K562 (cell line): ENCODE measurements at regions not wholly inside any gene's neighbourhood (a gene's known extent, or its start where the extent isn't known, plus 50 kb on each side); places are given as distances from the start of the nearest gene placed in this dataset.

Experiments used
- CEBPB ChIP-seq: fragments of 450-650 bp; IDR thresholded peaks from 2 replicates; pipeline ENCODE4 v1.6.1; 2016; ENCODE audit warnings: missing genetic modification characterization, missing compliant biosample characterization
- CTCF ChIP-seq, 3 experiments: IDR thresholded peaks in 2 of 3; conservative IDR thresholded peaks in 1 of 3; 2 replicates each; pipeline ENCODE4 v1.5.1; 2011 to 2012; ENCODE audit warnings: low read length in 3 of 3, mild to moderate bottlenecking in 3 of 3, control low read depth in 2 of 3, improper control_type of control experiment in 1 of 3, inconsistent platforms in 1 of 3, low read depth in 1 of 3, mixed read lengths in 1 of 3, moderate library complexity in 1 of 3; ENCODE audit not compliant: insufficient read depth in 2 of 3
- NFRKB ChIP-seq: fragments of 450-650 bp; IDR thresholded peaks from 2 replicates; pipeline ENCODE4 v1.6.1; 2016; ENCODE audit warnings: low read depth
- TBL1XR1 ChIP-seq, 2 experiments: IDR thresholded peaks; 2 replicates each; pipeline ENCODE4 v1.6.1; 2012; ENCODE audit warnings: improper control_type of control experiment in 2 of 2, low read length in 2 of 2, mild to moderate bottlenecking in 1 of 2
- ZBTB12 ChIP-seq: fragments of 250-450 bp; sonication (Bioruptor Pico); IDR thresholded peaks from 2 replicates; pipeline ENCODE4 v1.4.0; 2020

GRCh38 chr5:2258861-2259260, 376.1 kb upstream of the IRX4 start:
- no peak for TF ChIP-seq TBL1XR1 (IDR thresholded peaks at IDR 0.05; ENCODE audit: low read length in 2 of 2)
- TF ChIP-seq CEBPB: no peak
- TF ChIP-seq CTCF (IDR thresholded peaks at IDR 0.05 in 2 of 3, conservative IDR thresholded peaks at IDR 0.05 in 1 of 3; ENCODE audit: insufficient read depth in 2 of 3, low read depth in 1 of 3, low read length in 3 of 3): no peak
- TF ChIP-seq ZBTB12: no peak
- no peak for TF ChIP-seq NFRKB
